HG02759 (cell line): ENCODE measurements at regions not wholly inside any gene's neighbourhood (a gene's known extent, or its start where the extent isn't known, plus 50 kb on each side); places are given as distances from the start of the nearest gene placed in this dataset.
"Not testable (repeated sequence)": the region's sequence is repeated elsewhere in the genome, so short reads cannot be mapped to it uniquely, and the experiment has no call there.

Experiments used
- ATAC-seq: cut with Tn5 transposase; IDR thresholded peaks from one replicate; pipeline ENCODE4 v1.9.1; 2021; ENCODE audit warnings: mild to moderate bottlenecking, moderate library complexity; ENCODE audit not compliant: unreplicated experiment

- no peak for ATAC-seq
These were observed 278.1 kb downstream of the NUAK1 start for GRCh38 chr12:105860561-105861207.

GRCh38 chr12:105861227-105861626 lies 277.5 kb downstream of the NUAK1 start:
- no peak for ATAC-seq

- no peak for ATAC-seq
These were observed 276.5 kb downstream of the NUAK1 start for GRCh38 chr12:105862163-105862821.

GRCh38 chr12:105864316-105864715 lies 274.4 kb downstream of the NUAK1 start:
- no peak for ATAC-seq

- ATAC-seq = no peak
These were observed 273.9 kb downstream of the NUAK1 start for GRCh38 chr12:105864901-105865300.

- no peak for ATAC-seq
These were observed 272.9 kb downstream of the NUAK1 start for GRCh38 chr12:105865886-105866285.

- no peak for ATAC-seq
These were observed 264.6 kb downstream of the NUAK1 start for GRCh38 chr12:105874121-105874520.

GRCh38 chr12:105876396-105876927 lies 262.3 kb downstream of the NUAK1 start:
- ATAC-seq = no peak

GRCh38 chr12:105878964-105879363 lies 259.8 kb downstream of the NUAK1 start:
- no peak for ATAC-seq

- ATAC-seq = no peak
These were observed 257.8 kb downstream of the NUAK1 start for GRCh38 chr12:105880824-105881388.

- ATAC-seq = no peak
These were observed 256.4 kb downstream of the NUAK1 start for GRCh38 chr12:105882404-105882803.

- ATAC-seq = no peak
These were observed 251.6 kb downstream of the NUAK1 start for GRCh38 chr12:105887131-105887530.

- no peak for ATAC-seq
These were observed 250.1 kb downstream of the NUAK1 start for GRCh38 chr12:105888696-105889095.

- ATAC-seq = no peak
These were observed 246.3 kb downstream of the NUAK1 start for GRCh38 chr12:105892362-105892910.

GRCh38 chr12:105895197-105895832 lies 243.4 kb downstream of the NUAK1 start:
- ATAC-seq = not testable (repeated sequence)

GRCh38 chr12:105897311-105897725 lies 241.4 kb downstream of the NUAK1 start:
- no peak for ATAC-seq

GRCh38 chr12:105898271-105898670 lies 240.5 kb downstream of the NUAK1 start:
- ATAC-seq = not testable (repeated sequence)

GRCh38 chr12:105899589-105899988 lies 239.2 kb downstream of the NUAK1 start:
- ATAC-seq = no peak

GRCh38 chr12:105906561-105906960 lies 232.2 kb downstream of the NUAK1 start:
- no peak for ATAC-seq

GRCh38 chr12:105907982-105908381 lies 230.8 kb downstream of the NUAK1 start:
- no peak for ATAC-seq

- no peak for ATAC-seq
These were observed 228.7 kb downstream of the NUAK1 start for GRCh38 chr12:105910030-105910429.
